Suppressor macrophage treated with lipopolysaccharide for 4 hours (primary cell): ENCODE measurements at regions not wholly inside any gene's neighbourhood (a gene's known extent, or its start where the extent isn't known, plus 50 kb on each side); places are given as distances from the start of the nearest gene placed in this dataset.

Experiments
- DNase-seq: peaks from one replicate; pipeline ENCODE4 v3.0.0-alpha.2; 2020

GRCh38 chr6:164534070-164534766 lies 775.2 kb downstream of the C6orf118 start:
- DNase-seq, result no peak

GRCh38 chr6:164533045-164533362 lies 776.4 kb downstream of the C6orf118 start:
- DNase-seq, result no peak

GRCh38 chr6:164532198-164533044 lies 777.0 kb downstream of the C6orf118 start:
- no peak for DNase-seq

- DNase-seq, result no peak
Observed at GRCh38 chr6:164531736-164532135, 777.7 kb downstream of the C6orf118 start.

- DNase-seq, result no peak
Observed at GRCh38 chr6:164528539-164528938, 780.9 kb downstream of the C6orf118 start.

GRCh38 chr6:164523087-164523654 lies 786.2 kb downstream of the C6orf118 start:
- no peak for DNase-seq

GRCh38 chr6:164520916-164521315 lies 788.5 kb downstream of the C6orf118 start:
- no peak for DNase-seq

GRCh38 chr6:164507206-164507940 lies 802.0 kb downstream of the C6orf118 start:
- no peak for DNase-seq

GRCh38 chr6:164505425-164505824 lies 804.0 kb downstream of the C6orf118 start:
- no peak for DNase-seq

GRCh38 chr6:164502833-164503232 lies 806.6 kb downstream of the C6orf118 start:
- no peak for DNase-seq

GRCh38 chr6:164495882-164496495 lies 813.4 kb downstream of the C6orf118 start:
- DNase-seq, result no peak

- no peak for DNase-seq
Observed at GRCh38 chr6:164478426-164478825, 831.0 kb downstream of the C6orf118 start.

- DNase-seq, result no peak
Observed at GRCh38 chr6:164477790-164478189, 831.6 kb downstream of the C6orf118 start.

- DNase-seq, result no peak
Observed at GRCh38 chr6:164477101-164477500, 832.3 kb downstream of the C6orf118 start.

GRCh38 chr6:164469276-164469949 lies 840.0 kb downstream of the C6orf118 start:
- no peak for DNase-seq

- no peak for DNase-seq
Observed at GRCh38 chr6:164455835-164456234, 853.6 kb downstream of the C6orf118 start.

- no peak for DNase-seq
Observed at GRCh38 chr6:164453835-164454234, 855.6 kb downstream of the C6orf118 start.

GRCh38 chr6:164442572-164442971 lies 866.8 kb downstream of the C6orf118 start:
- no peak for DNase-seq

GRCh38 chr6:164439331-164439730 lies 870.1 kb downstream of the C6orf118 start:
- DNase-seq, result no peak

- DNase-seq, result no peak
Observed at GRCh38 chr6:164436976-164437375, 872.4 kb downstream of the C6orf118 start.

GRCh38 chr6:164427728-164428402 lies 881.5 kb downstream of the C6orf118 start:
- no peak for DNase-seq

GRCh38 chr6:164424489-164424888 lies 884.9 kb downstream of the C6orf118 start:
- no peak for DNase-seq
